Stimulated activated CD4-positive, alpha-beta T cell treated with anti-CD3 and anti-CD28 coated beads, Interleukin-15, amount 100 ng/mL, for 48 hours (primary cell): ENCODE measurements at regions not wholly inside any gene's neighbourhood (a gene's known extent, or its start where the extent isn't known, plus 50 kb on each side); places are given as distances from the start of the nearest gene placed in this dataset.

Experiments
- DNase-seq, 2 donors: peaks; one replicate each; pipeline ENCODE4 v3.0.0-alpha.2; 2020; ENCODE audit warnings: low read depth in 2 of 2

- DNase-seq, result no peak
Measured at GRCh38 chr5:168215646-168216045, 75.8 kb upstream of the WWC1 start.

- DNase-seq, result no peak
Measured at GRCh38 chr5:168216989-168217388, 74.5 kb upstream of the WWC1 start.

- DNase-seq, result no peak
Measured at GRCh38 chr5:168217497-168217896, 73.9 kb upstream of the WWC1 start.

- DNase-seq, result no peak
Measured at GRCh38 chr5:168218746-168219145, 72.7 kb upstream of the WWC1 start.

- peak in 1 of 2 donors; percentile 37 for DNase-seq
Measured at GRCh38 chr5:168219515-168220410, 71.7 kb upstream of the WWC1 start.

- DNase-seq, result no peak
Measured at GRCh38 chr5:168224085-168224484, 67.4 kb upstream of the WWC1 start.

- DNase-seq, result no peak
Measured at GRCh38 chr5:168226012-168226411, 65.4 kb upstream of the WWC1 start.

GRCh38 chr5:168227001-168227400 is 64.4 kb upstream of the WWC1 start:
- peak in 1 of 2 donors; percentile 33 for DNase-seq

- DNase-seq, result peak in 1 of 2 donors; percentile 23
Measured at GRCh38 chr5:168227973-168228615, 63.4 kb upstream of the WWC1 start.

GRCh38 chr5:168228668-168229067 is 62.8 kb upstream of the WWC1 start:
- no peak for DNase-seq

- DNase-seq, result no peak
Measured at GRCh38 chr5:168234133-168234532, 57.3 kb upstream of the WWC1 start.

GRCh38 chr5:168238463-168238862 is 53.0 kb upstream of the WWC1 start:
- no peak for DNase-seq

- DNase-seq, result no peak
Measured at GRCh38 chr5:168239325-168239724, 52.1 kb upstream of the WWC1 start.
